ENCODE measurements at regions not wholly inside any gene's neighbourhood (a gene's known extent, or its start where the extent isn't known, plus 50 kb on each side); places are given as distances from the start of the nearest gene placed in this dataset.
"Not testable (repeated sequence)": the region's sequence is repeated elsewhere in the genome, so short reads cannot be mapped to it uniquely, and the experiment has no call there.

GRCh38 chr10:81215498-81215897, 659.5 kb upstream of the NRG3 start:
- DNase-seq = no peak

DNA sequence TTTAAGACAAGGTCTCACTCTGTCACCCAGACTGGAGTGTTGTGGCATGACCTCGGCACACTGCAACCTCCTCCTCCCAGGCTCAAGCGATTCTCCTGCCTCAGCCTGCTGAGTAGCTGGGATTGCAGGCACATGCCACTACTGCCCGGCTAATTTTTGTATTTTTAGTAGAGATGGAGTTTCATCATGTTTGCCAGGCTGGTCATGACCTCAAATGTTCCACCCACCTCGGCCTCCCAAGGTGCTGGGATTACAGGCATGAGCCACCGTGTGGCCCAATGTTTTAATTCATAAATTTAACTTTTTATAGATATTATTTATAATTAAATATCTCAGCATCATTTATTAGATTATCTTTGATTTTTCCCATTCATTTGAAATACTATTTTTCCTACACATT, 658.0 kb upstream of the NRG3 start:
- DNase-seq = no peak

GRCh38 chr10:81218307-81218706, 656.7 kb upstream of the NRG3 start:
- DNase-seq = no peak

DNA sequence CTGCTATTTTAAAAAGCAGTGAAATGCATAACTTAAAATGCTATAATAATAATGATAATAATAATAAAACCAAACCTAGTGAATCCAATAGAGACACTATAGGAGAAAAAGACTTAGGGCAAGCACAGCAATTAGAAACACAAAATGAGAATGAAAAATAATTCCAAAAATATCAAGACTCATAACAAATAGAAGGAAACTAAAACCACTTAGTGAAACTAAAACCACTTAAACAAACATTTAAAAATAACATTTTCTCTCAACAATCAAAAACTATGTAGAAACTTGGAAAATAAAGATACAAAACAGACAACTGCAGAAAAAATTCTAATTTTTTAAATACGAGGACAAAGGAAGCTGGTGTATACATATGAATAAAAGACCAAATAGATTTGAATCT, 655.2 kb upstream of the NRG3 start:
- no peak for DNase-seq

DNA sequence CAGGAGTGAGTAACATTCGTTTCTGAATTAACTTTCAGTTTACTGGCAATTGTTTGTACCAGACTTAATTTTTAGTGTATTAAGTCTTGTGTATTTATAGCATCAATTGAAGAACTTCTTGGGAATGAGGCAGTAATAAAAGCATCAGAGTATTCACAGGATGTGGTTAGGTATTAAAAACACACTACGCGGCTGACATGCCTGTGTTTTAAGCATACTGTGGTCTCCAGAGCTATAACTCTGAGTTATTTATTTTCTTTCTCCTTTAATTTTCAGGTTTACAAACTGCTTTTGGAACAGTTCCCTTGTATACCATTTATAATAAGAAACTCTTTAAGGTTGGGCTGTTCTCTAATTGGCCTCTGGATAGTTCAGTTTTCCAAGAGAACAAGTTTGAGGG, 626.1 kb upstream of the NRG3 start:
- DNase-seq = no peak

DNA sequence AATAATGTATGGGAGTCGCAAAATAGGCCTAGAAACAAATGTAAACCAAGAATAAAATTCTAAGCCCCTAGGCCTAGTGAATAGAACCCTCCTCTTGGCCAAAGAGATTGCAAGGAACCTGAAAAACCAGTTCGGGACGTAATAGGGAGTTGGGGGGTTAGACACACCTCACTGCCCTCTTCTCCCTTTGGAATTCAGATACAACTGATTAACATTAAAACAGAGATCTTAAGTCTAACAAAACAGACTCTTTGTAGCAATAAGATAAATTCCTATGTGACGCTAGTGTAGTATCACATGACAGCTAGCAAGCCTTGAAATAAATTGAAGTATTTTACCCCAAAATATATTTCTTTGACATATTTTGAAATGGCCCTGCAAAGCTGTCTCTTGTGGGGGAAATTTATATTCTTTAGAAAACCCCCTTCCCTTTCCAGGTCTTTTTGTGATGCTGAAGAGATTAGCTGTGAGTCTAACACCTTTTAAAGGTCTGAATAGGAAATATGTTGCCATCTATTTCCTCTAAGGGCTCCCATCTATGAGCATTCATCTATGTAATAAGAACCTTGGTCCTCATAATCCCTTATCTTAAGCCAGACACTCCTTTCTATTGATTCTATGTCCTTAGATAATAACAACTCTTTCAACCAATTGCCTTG, 623.4 kb upstream of the NRG3 start:
- DNase-seq = no peak

DNA sequence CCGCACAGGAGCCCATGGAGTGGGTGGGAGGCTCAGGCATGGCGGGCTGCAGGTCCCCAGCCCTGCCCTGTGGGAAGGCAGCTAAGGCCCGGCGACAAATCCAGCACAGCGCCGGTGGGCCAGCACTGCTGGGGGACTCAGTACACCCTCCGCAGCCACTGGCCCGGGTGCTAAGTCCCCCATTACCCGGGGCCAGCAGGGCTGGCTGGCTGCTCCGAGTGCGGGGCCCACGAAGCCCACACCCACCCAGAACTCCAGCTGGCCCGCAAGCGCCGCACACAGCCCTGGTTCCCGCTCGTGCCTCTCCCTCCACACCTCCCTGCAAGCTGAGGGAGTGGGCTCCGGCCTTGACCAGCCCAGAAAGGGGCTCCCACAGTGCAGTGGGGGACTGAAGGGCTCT, 610.0 kb upstream of the NRG3 start:
- not testable (repeated sequence) for DNase-seq

- no peak for DNase-seq
These were observed 604.9 kb upstream of the NRG3 start for GRCh38 chr10:81270051-81270450.

DNA sequence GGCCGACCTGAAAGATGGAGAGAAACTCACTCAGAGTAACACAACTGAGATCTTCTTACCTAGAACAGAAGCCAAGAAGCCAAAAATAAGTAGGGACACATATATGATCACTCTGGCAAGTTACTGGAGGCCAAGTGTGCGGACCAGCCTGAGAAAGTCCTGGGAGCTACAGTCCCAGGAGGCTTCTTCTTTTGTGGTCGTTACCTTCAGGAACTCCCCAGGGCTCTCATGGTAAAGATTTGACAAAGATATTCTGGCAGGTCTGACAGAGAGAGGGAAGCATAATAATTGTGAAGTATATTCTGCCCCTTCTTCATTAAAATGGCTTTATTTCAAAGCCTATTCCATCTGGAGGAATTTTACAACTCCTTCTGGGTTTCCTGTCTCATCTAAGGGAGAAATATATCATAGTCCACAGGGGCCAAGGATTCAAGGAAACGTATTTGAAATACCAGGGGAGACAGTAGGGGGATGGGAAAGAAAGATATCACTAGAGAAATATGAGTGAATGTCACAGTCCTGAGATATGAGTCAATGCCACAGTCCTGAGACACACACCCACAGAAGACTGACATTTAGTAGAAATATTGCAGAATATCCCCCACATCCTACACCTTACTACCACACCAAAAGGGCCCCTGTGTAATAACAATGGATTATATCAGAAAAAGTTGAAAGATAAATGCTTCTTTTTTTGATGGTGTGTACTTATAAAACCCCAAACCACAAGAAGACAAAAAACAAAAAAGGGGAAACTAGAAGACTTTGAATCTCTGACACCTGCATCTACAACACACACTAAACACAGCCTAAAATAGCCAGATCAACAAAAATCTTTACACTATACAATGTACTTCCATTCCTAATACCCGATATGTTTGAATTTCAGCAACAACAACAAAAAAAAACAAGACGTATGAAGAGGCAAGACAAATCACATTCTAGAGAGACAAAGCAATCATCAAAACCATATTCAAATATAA, 594.2 kb upstream of the NRG3 start:
- DNase-seq = no peak

DNA sequence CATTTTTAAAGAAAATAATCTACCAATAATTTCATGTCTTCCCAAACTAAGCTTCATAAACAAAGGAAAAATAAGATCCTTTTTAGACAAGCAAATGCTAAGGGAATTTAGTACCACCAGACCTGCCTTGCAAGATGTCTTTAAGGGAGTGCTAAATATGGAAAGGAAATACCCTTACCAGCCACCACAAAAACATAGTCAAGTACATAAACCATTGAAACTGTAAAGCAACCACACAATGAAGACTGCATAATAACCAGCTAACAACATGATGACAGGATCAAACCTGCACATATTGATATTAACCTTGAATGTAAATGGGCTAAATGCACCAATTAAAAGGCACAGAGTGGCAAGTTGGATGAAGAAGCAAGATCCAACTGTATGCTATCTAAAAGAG, 586.5 kb upstream of the NRG3 start:
- no peak for DNase-seq

- DNase-seq = no peak
These were observed 577.7 kb upstream of the NRG3 start for GRCh38 chr10:81297292-81297691.

- DNase-seq = no peak
These were observed 571.3 kb upstream of the NRG3 start for GRCh38 chr10:81303656-81304055.

DNA sequence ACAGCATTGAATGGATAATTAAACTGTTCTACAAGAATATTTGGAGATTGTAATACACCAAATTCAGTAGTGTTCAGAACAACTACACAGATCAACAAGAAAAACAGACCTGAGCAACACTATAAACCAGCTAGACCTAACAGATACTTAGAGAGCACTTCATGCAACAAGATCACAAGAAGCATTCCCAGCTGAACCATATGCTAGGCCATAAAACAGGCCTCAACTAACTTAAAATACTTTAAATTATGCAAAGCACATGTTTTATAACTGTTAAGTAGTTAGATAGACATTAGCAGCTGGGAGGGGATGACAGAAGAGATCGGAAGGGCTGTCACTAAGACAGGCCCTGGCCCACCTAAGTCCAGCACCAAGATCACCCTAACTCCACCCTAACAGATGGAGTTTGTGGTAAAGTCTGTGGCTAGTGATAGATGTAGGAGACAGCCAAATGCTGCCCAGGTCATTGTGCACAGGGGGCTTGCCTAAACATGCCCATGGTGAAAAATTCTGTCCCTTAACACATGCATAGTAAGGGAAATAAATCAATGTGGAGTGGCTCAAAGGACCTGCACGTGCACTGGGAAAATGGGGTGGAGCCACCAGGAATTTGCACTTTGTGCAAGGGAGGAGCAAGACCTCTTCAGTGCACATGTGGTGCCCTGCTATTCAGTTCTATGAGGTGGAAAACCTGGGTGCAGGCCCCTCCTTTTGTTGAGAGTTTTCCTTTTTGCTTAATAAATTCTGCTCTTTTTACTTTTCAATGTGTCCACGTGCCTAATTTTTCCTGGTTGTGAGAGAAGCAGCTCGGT, 567.8 kb upstream of the NRG3 start:
- no peak for DNase-seq

- DNase-seq = no peak
These were observed 565.9 kb upstream of the NRG3 start for GRCh38 chr10:81309041-81309552.

- DNase-seq = no peak
These were observed 560.5 kb upstream of the NRG3 start for GRCh38 chr10:81314471-81314870.

- DNase-seq = no peak
These were observed 560.0 kb upstream of the NRG3 start for GRCh38 chr10:81315026-81315425.

DNA sequence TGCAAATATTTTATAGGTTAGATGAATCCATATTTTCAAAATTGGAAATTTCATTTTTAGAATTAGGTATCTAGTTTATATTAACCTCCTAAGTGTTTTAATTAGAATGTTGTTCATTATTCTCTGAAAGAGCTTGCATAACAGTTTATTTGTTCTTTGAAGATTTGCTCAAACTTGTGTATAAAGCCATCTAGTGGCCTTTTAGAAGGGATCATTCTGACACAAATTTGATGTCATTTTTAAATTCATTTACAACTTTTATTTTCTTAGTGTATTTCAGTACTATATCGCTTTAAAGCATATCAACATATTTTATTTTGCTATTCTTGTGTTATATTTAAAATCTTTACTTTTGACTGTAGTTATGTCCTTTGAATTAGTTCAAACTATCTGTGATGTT, 527.0 kb upstream of the NRG3 start:
- DNase-seq = no peak

DNA sequence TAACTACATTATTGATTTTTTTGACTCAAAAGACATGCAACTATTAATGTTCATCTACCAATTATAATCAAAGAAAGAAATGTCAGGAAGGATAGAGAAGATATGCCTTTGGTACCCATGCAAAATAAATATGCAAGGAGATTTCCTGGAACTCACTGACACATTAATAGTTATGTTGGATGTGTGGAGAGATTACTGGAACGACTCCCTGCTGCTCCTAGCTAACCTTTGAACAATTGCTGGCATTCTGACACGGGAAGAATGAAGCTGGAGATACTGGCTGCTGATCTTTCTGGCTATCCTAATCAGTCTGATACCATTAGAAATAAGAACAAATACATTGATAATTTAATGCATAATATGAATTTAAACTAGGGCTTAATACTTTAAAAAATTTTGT, 507.9 kb upstream of the NRG3 start:
- DNase-seq = no peak

GRCh38 chr10:81386817-81387216, 488.2 kb upstream of the NRG3 start:
- no peak for DNase-seq

DNA sequence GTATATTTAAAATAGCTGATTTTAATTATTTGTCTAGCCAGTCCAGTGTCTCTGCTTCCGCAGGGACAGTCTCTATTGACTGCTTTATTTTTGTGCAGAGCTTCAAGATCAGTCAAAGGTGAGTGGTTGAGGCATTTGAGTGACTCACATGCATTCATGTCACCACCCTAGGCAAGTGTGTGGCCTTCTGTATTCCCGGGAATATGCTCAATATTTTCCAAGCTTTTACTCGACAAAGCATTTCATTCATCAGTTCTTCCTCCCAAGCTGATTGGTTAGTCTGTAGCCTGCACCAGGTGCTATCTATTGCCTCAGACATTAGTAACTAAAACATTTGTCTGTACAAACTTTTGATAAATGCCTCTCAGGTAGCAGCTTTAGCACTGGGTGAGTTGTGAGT, 471.5 kb upstream of the NRG3 start:
- no peak for DNase-seq

GRCh38 chr10:81405399-81405798, 469.6 kb upstream of the NRG3 start:
- no peak for DNase-seq

DNA sequence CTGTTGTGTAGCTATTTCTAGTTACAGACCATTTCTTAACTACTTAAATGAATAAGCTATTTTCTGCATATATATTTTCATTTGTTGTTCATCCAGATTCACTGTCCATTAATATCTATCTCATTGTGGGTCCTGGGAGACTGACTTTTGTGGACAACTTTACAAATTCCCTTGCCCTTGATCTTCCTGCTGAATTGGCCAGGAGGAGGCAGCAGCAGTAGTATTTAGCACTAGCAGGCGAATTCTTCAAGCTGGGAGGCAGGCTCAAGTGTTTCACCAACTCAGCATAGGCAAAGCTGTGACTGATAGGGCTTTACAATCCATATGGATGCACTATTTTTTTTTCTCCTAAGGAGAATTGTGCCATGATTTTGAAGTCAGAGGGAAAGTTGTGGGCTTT, 461.0 kb upstream of the NRG3 start:
- DNase-seq = no peak
